ENCODE measurements at regions not wholly inside any gene's neighbourhood (a gene's known extent, or its start where the extent isn't known, plus 50 kb on each side); places are given as distances from the start of the nearest gene placed in this dataset.

DNA sequence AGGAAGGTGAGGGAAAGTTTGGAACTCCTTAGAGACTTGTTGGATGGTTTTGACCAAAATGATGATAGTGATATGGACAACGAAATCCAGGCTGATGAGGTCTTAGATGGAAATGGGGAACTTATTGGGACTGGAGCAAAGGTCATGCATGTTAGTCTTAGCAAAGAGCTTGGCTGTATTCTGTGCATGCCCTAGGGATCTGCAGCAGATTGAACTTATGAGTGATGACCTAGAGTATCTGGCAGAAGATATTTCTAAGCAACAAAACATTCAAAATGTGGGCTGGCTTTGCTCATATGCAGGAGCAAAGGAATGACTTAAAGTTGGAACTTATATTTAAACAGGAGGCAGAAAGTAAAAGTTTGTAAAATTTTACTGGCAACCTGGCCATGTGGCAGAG, 489.3 kb upstream of the DIPK2B start:
- TF ChIP-seq, protein P1, sequence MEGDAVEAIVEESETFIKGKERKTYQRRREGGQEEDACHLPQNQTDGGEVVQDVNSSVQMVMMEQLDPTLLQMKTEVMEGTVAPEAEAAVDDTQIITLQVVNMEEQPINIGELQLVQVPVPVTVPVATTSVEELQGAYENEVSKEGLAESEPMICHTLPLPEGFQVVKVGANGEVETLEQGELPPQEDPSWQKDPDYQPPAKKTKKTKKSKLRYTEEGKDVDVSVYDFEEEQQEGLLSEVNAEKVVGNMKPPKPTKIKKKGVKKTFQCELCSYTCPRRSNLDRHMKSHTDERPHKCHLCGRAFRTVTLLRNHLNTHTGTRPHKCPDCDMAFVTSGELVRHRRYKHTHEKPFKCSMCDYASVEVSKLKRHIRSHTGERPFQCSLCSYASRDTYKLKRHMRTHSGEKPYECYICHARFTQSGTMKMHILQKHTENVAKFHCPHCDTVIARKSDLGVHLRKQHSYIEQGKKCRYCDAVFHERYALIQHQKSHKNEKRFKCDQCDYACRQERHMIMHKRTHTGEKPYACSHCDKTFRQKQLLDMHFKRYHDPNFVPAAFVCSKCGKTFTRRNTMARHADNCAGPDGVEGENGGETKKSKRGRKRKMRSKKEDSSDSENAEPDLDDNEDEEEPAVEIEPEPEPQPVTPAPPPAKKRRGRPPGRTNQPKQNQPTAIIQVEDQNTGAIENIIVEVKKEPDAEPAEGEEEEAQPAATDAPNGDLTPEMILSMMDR (IDR thresholded peaks at IDR 0.05; ENCODE audit: low read length) = no peak
- TF ChIP-seq EZH2 (IDR thresholded peaks at IDR 0.05; ENCODE audit: borderline replicate concordance, low read length) = no peak
- Histone ChIP-seq H3K9ac (ENCODE audit: low read length) (no peak overlapping the region), H3K79me2 (ENCODE audit: insufficient read depth, low read length) (no peaks in the 10 kb centered on the region), H3K9me2 (ENCODE audit: low read depth, low read length) (no peaks in the 10 kb centered on the region), H2AFZ (ENCODE audit: low read length) (no peak overlapping the region), H4K20me1 (ENCODE audit: insufficient read depth, low read length) (no peaks in the 10 kb centered on the region), H3K9me3 (ENCODE audit: low read length) (no peaks in the 10 kb centered on the region), H3K4me2 (ENCODE audit: low read length) (no peak overlapping the region), H3K27me3 (ENCODE audit: insufficient read depth, low read length) (no peaks in the 10 kb centered on the region), H3F3A (ENCODE audit: insufficient read depth, low read length) (no peaks in the 10 kb centered on the region), H3K27ac (ENCODE audit: low read depth, low read length, poor library complexity, severe bottlenecking) (no peak overlapping the region), H3K36me3 (ENCODE audit: insufficient read depth, low read length) (no peaks in the 10 kb centered on the region), H3K4me1 (ENCODE audit: insufficient read depth, low read length, severe bottlenecking) (no peaks in the 10 kb centered on the region), H3K4me3 (ENCODE audit: low read depth, low read length, poor library complexity, severe bottlenecking) (no peak overlapping the region)

DNA sequence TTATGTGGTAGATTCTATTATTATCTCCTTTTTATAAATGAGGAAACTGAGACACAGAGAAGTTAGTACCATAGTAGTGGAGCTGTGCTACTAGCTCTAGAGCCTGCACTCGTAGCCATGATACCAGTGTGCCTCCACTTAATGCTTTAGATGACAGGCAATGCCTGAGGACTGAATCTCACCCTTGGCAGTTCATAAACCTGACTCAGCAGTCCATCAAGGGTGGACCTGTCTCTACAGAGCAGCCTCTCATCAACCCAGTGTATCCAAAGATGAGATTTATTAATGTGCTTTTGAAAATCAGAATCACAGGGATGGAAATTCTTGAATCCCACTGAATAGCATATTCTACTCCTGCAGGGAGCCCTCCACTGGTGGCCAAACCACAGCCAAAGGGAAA, 483.2 kb upstream of the DIPK2B start:
- no peaks in the 10 kb centered on the region for H3K79me2 ChIP-seq (ENCODE audit: insufficient read depth, low read length)
- no peak overlapping the region for H3K4me3 ChIP-seq (ENCODE audit: low read depth, low read length, poor library complexity, severe bottlenecking)
- no peaks in the 10 kb centered on the region for H3K36me3 ChIP-seq (ENCODE audit: insufficient read depth, low read length)
- H3K27me3 ChIP-seq (ENCODE audit: insufficient read depth, low read length) = no peaks in the 10 kb centered on the region
- H3K27ac ChIP-seq (ENCODE audit: low read depth, low read length, poor library complexity, severe bottlenecking) = no peak overlapping the region
- H3F3A ChIP-seq (ENCODE audit: insufficient read depth, low read length) = no peaks in the 10 kb centered on the region
- no peak overlapping the region for H3K4me2 ChIP-seq (ENCODE audit: low read length)
- no peaks in the 10 kb centered on the region for H4K20me1 ChIP-seq (ENCODE audit: insufficient read depth, low read length)
- no peak overlapping the region for H3K9ac ChIP-seq (ENCODE audit: low read length)
- no peak for TF ChIP-seq EZH2 (IDR thresholded peaks at IDR 0.05; ENCODE audit: borderline replicate concordance, low read length)
- TF ChIP-seq, protein P1 (IDR thresholded peaks at IDR 0.05; ENCODE audit: low read length) = no peak
- no peaks in the 10 kb centered on the region for H3K4me1 ChIP-seq (ENCODE audit: insufficient read depth, low read length, severe bottlenecking)
- H2AFZ ChIP-seq (ENCODE audit: low read length) = no peak overlapping the region
- no peaks in the 10 kb centered on the region for H3K9me2 ChIP-seq (ENCODE audit: low read depth, low read length)
- H3K9me3 ChIP-seq (ENCODE audit: low read length) = no peaks in the 10 kb centered on the region

DNA sequence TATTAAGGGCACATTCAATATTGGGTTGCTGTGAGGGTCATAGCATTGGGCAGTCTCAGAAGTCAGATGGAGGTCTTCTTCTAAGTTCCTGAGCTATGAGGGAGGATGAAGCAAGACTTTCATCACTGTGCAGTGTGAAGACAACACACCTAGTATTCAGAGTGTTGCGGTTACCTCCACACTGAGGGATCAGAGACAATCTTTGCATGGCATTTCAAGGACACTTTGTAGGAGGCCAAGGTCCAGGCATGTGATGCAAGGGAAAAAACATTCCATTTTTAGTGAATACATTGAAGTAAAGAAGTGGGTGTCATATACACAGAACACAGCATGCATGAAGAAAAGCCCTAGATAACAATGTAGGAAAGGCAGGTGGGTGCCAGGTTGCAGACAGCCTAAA, 481.2 kb upstream of the DIPK2B start:
- H3K4me2 ChIP-seq (ENCODE audit: low read length) = no peak overlapping the region
- H2AFZ ChIP-seq (ENCODE audit: low read length) = no peak overlapping the region
- H3K36me3 ChIP-seq (ENCODE audit: insufficient read depth, low read length) = no peaks in the 10 kb centered on the region
- no peak overlapping the region for H3K9ac ChIP-seq (ENCODE audit: low read length)
- H4K20me1 ChIP-seq (ENCODE audit: insufficient read depth, low read length) = no peaks in the 10 kb centered on the region
- H3K79me2 ChIP-seq (ENCODE audit: insufficient read depth, low read length) = no peaks in the 10 kb centered on the region
- H3K9me3 ChIP-seq (ENCODE audit: low read length) = no peaks in the 10 kb centered on the region
- TF ChIP-seq, protein P1 (IDR thresholded peaks at IDR 0.05; ENCODE audit: low read length) = no peak
- TF ChIP-seq EZH2 (IDR thresholded peaks at IDR 0.05; ENCODE audit: borderline replicate concordance, low read length) = no peak
- no peaks in the 10 kb centered on the region for H3K27me3 ChIP-seq (ENCODE audit: insufficient read depth, low read length)
- H3K27ac ChIP-seq (ENCODE audit: low read depth, low read length, poor library complexity, severe bottlenecking) = no peak overlapping the region
- H3K4me3 ChIP-seq (ENCODE audit: low read depth, low read length, poor library complexity, severe bottlenecking) = no peak overlapping the region
- H3K4me1 ChIP-seq (ENCODE audit: insufficient read depth, low read length, severe bottlenecking) = no peaks in the 10 kb centered on the region
- H3F3A ChIP-seq (ENCODE audit: insufficient read depth, low read length) = no peaks in the 10 kb centered on the region
- H3K9me2 ChIP-seq (ENCODE audit: low read depth, low read length) = no peaks in the 10 kb centered on the region

All from OCI-LY1 (cell line).